ENCODE measurements at regions not wholly inside any gene's neighbourhood (a gene's known extent, or its start where the extent isn't known, plus 50 kb on each side); places are given as distances from the start of the nearest gene placed in this dataset.

DNA sequence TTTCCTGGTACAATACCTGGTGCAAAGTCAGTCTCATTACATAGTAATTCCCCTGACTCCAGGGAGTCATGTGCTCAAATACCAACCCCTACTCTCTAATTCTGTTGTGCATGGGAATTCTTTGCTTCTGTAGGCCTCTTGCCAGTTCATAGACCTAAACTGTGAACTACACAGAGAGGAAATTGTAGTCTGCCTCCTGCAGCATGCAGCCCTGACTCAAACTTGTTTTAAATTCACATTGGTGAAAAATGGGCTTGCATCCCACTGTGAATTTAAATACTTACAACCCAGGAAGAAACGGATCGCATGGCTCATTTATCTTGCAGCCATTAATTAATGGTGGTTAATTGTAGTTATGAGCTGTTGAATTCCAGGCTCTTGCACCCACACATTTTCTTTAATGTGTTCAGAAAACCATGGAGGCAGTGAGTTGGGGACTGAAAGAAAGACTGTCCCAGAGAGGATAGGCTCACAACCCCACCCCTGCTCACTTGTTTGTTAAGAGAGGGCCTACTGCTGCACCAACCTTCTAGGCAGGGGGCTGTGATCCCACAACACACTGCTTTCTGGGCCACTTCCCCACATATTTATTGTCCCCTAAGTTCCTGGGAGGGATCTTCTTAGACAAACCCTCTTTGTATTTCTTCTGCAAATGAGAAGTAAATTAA, 579.1 kb downstream of the DHX35 start:
- TF ChIP-seq, protein P1, sequence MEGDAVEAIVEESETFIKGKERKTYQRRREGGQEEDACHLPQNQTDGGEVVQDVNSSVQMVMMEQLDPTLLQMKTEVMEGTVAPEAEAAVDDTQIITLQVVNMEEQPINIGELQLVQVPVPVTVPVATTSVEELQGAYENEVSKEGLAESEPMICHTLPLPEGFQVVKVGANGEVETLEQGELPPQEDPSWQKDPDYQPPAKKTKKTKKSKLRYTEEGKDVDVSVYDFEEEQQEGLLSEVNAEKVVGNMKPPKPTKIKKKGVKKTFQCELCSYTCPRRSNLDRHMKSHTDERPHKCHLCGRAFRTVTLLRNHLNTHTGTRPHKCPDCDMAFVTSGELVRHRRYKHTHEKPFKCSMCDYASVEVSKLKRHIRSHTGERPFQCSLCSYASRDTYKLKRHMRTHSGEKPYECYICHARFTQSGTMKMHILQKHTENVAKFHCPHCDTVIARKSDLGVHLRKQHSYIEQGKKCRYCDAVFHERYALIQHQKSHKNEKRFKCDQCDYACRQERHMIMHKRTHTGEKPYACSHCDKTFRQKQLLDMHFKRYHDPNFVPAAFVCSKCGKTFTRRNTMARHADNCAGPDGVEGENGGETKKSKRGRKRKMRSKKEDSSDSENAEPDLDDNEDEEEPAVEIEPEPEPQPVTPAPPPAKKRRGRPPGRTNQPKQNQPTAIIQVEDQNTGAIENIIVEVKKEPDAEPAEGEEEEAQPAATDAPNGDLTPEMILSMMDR (conservative IDR thresholded peaks at IDR 0.05; ENCODE audit: control insufficient read depth, insufficient read depth, low read depth, low read length) = no peak

DNA sequence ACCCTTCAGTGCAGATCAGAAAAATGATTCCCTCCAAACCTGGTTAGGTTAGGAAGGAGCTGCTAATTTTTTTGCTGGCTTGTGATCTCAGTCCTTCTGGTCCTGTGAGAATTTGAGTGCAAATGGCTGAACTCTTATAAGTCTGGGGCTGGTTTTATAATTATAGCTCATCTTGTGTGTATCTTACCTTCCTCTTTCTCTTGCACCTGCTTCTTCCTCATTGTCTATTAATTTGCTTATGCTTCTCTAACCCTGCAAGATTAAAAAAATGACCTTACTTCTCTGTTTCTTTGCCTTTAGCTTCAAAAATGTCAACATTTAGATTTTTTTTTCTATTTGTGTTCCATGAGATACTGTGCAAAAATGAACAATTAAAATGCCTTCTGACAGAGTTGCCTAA, 576.2 kb downstream of the DHX35 start:
- H3K4me3 ChIP-seq (ENCODE audit: control insufficient read depth, low read depth, low read length) = no peak overlapping the region
- TF ChIP-seq, protein P1 (conservative IDR thresholded peaks at IDR 0.05; ENCODE audit: control insufficient read depth, insufficient read depth, low read depth, low read length) = no peak
- DNase-seq (ENCODE audit: low read depth) = no peak

More for the DNA sequence above, 579.1 kb downstream of the DHX35 start:
- DNase-seq (ENCODE audit: low read depth) = no peak
- H3K4me3 ChIP-seq (ENCODE audit: control insufficient read depth, low read depth, low read length) = no peak overlapping the region

DNA sequence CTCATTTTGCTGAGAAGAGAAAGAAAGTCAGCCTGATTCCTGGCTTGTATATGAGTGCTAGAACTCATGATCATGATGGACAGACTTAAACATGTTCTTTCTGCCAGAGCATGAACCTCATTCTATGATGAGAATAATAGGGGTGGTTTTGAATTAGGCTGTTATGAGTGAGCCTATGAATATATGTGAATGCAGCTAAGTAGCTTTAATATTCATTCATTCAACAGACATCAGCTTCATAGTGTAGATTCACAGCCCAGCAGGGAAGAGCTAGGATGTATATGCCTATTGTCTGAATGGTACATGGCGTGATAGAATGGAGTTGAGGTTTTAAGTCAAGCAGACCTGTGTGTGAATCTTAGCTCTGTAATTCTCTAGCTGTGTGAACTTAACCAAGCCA, 573.2 kb downstream of the DHX35 start:
- H3K4me3 ChIP-seq (ENCODE audit: control insufficient read depth, low read depth, low read length) = no peak overlapping the region
- DNase-seq (ENCODE audit: low read depth) = no peak
- TF ChIP-seq, protein P1 (conservative IDR thresholded peaks at IDR 0.05; ENCODE audit: control insufficient read depth, insufficient read depth, low read depth, low read length) = no peak

DNA sequence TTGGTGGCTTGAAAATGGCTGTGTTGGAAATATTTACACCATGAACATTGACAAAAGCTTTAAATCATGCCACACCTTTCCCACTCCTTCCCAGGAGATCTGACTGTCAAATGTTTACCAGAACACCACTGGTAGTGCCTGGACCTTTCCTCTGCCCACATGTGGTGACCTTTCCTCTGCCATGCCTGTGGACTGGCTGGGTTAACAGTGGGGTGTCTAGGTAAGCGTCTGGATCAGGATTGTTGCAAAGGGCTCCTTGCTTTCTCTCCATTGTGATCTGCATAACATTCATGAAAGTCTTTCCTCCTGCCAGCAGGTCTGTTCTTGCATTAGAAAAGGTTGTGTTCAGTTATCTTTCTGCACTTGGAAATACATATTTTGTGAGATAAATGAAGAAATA, 572.7 kb downstream of the DHX35 start:
- H3K4me3 ChIP-seq (ENCODE audit: control insufficient read depth, low read depth, low read length) = no peak overlapping the region
- TF ChIP-seq, protein P1 (conservative IDR thresholded peaks at IDR 0.05; ENCODE audit: control insufficient read depth, insufficient read depth, low read depth, low read length) = no peak
- DNase-seq (ENCODE audit: low read depth) = no peak

DNA sequence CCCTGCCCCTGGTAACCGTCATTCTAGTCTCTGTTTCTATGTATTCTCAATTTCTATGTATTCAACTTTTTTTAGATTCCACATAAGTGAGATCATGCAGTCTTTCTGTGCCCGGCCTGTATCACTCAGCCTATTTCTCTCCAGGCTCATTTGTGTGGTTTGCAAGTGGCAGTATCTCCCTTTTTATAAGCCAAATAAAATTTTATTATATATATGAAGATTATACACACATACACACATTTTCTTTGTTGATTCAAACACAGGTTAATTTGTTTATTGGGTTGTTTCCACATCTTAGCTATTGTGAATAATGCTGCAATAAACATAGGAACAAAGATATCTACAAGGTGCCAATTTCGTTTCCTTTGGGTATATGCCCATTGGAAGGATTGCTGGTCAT, 571.7 kb downstream of the DHX35 start:
- no peak overlapping the region for H3K4me3 ChIP-seq (ENCODE audit: control insufficient read depth, low read depth, low read length)
- no peak for DNase-seq (ENCODE audit: low read depth)
- TF ChIP-seq, protein P1 (conservative IDR thresholded peaks at IDR 0.05; ENCODE audit: control insufficient read depth, insufficient read depth, low read depth, low read length) = no peak

DNA sequence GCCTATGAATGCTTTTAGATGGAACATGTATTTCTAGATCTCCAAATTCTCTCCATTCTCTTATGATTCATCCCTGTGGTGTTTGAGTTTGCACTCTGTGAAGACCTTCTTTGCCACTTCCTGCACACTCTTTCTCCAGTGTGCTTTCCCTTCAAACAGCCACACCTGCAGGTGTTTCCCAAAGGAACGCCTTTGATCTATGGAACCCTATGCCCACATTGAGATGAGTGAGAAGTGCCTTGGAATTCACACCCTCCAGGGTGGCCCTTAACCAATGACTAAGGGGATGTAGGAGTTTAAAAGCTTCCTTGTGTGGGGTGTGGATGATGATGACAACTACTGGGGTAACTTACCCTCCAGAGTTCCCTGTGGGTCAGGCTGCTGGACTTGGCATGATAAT, 570.1 kb downstream of the DHX35 start:
- TF ChIP-seq, protein P1 (conservative IDR thresholded peaks at IDR 0.05; ENCODE audit: control insufficient read depth, insufficient read depth, low read depth, low read length) = no peak
- DNase-seq (ENCODE audit: low read depth) = no peak

DNA sequence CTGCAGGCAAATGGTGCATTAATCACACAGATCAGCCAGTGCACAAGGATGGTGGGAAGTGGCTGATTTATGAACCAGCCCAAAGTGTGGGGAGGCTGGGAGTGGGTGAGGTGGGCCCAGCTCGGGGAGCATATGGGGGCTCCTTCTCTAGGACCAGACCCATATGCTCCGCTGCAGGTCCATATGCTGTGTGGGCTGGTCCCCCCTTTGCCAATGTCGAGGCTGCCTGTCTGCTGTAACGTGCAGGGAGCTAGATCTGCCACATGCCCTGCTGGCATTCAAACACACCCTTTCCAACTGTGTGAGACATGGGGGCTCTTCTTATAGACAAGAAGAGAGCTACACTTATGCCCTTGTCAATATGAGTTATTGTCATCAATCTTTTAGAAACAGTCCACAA, 566.3 kb downstream of the DHX35 start:
- H3K4me3 ChIP-seq (ENCODE audit: control insufficient read depth, low read depth, low read length) = no peak overlapping the region
- DNase-seq (ENCODE audit: low read depth) = no peak
- TF ChIP-seq, protein P1 (conservative IDR thresholded peaks at IDR 0.05; ENCODE audit: control insufficient read depth, insufficient read depth, low read depth, low read length) = no peak

More for the DNA sequence above, 570.1 kb downstream of the DHX35 start:
- H3K4me3 ChIP-seq (ENCODE audit: control insufficient read depth, low read depth, low read length) = no peak overlapping the region
